Tibial nerve (tissue), 3 donors: ENCODE measurements at regions not wholly inside any gene's neighbourhood (a gene's known extent, or its start where the extent isn't known, plus 50 kb on each side); places are given as distances from the start of the nearest gene placed in this dataset.

Source experiments
- POLR2A ChIP-seq, 2 donors: fragments of 450-650 bp; IDR thresholded peaks; one replicate each; pipeline ENCODE4 v1.6.1; 2017; ENCODE audit warnings: antibody characterized with exemption in 2 of 2, mild to moderate bottlenecking in 2 of 2, moderate library complexity in 2 of 2
- TF ChIP-seq, protein P1 (sequence below), 5 experiments: fragments of 200-600 bp in 3 of 5; fragments of 450-650 bp in 2 of 5; sonication (generic) in 3 of 5; IDR thresholded peaks; one replicate each; pipeline ENCODE4 v1.5.1; 2016 to 2019; ENCODE audit warnings: antibody characterized with exemption in 5 of 5, mild to moderate bottlenecking in 3 of 5, moderate library complexity in 2 of 5

DNA sequence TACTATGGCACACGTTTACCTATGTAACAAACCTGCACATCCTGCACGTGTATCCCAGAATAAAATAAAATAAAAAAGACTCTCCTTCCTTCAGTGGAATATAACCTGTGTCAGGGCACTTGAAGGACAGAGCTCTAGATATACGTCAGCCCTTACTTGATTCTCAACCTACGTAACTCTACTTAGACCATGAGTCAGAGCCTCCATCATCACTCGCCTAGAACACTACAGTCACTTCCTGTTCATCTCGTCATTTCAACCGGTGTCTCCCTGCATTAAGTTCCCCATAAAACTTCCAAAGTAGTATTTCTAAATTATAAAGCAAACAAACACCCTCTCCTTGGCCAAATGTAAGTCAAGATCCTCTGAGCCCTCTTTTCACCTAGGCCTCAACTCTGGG, 243.5 kb upstream of the CCNG1 start:
- TF ChIP-seq, protein P1, sequence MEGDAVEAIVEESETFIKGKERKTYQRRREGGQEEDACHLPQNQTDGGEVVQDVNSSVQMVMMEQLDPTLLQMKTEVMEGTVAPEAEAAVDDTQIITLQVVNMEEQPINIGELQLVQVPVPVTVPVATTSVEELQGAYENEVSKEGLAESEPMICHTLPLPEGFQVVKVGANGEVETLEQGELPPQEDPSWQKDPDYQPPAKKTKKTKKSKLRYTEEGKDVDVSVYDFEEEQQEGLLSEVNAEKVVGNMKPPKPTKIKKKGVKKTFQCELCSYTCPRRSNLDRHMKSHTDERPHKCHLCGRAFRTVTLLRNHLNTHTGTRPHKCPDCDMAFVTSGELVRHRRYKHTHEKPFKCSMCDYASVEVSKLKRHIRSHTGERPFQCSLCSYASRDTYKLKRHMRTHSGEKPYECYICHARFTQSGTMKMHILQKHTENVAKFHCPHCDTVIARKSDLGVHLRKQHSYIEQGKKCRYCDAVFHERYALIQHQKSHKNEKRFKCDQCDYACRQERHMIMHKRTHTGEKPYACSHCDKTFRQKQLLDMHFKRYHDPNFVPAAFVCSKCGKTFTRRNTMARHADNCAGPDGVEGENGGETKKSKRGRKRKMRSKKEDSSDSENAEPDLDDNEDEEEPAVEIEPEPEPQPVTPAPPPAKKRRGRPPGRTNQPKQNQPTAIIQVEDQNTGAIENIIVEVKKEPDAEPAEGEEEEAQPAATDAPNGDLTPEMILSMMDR (IDR thresholded peaks at IDR 0.05) = no peak
- TF ChIP-seq POLR2A (IDR thresholded peaks at IDR 0.05) = no peak
